GM12878 (cell line): ENCODE measurements at regions not wholly inside any gene's neighbourhood (a gene's known extent, or its start where the extent isn't known, plus 50 kb on each side); places are given as distances from the start of the nearest gene placed in this dataset.

Source experiments
- ATAC-seq: fragments of 200-7000 bp; cut with Tn5 transposase; 3 replicates; pipeline ENCODE4 v1.9.1; 2020; ENCODE audit warnings: mild to moderate bottlenecking, moderate library complexity
- BruUV-seq: library from RNA; stranded (reverse); fragments of 400-500 nt; replicated peaks from 2 replicates; lab custom pipeline; 2021; lab: Mats Ljungman, UMichigan
- CTCF ChIA-PET: fragments of 300-600 bp; sonication (Branson Sonifier 250); formaldehyde crosslinking; extraction: SDS; loops from one replicate; lab custom pipeline; 2021; ENCODE audit warnings: inconsistent platforms; lab: Yijun Ruan, JAX
- POLR2A ChIA-PET: fragments of 350-600 bp; formaldehyde crosslinking; extraction: SDS; loops from one replicate; lab custom pipeline; 2021; ENCODE audit warnings: inconsistent platforms; lab: Charles Lee
- RAD21 ChIA-PET: fragments of 300-600 bp; sonication (Branson Sonifier 250); formaldehyde crosslinking; loops from one replicate; lab custom pipeline; 2023; ENCODE audit warnings: antibody characterized with exemption; ENCODE audit not compliant: unreplicated experiment; lab: Charles Lee
- SMC1A ChIA-PET: fragments of 300-600 bp; sonication (Branson Sonifier 250); formaldehyde crosslinking; loops from one replicate; lab custom pipeline; 2023; ENCODE audit not compliant: unreplicated experiment, uncharacterized antibody; lab: Charles Lee
- DNase-seq: peaks from one replicate; pipeline ENCODE4 v3.0.0-alpha.2; 2011; ENCODE audit warnings: low read depth, low spot score
- FAIRE-seq: peaks from 3 replicates; lab custom pipeline; 2011; peaks lifted over from hg19 to GRCh38; lab: Jason Lieb, UNC
- H2AFZ ChIP-seq: 2 replicates; pipeline ENCODE4 v1.6.0; 2011; ENCODE audit warnings: low read depth, low read length, control low read depth; ENCODE audit not compliant: control insufficient read depth
- H3K27ac ChIP-seq: 2 replicates; pipeline ENCODE4 v1.5.1; 2011; ENCODE audit warnings: control low read depth; ENCODE audit not compliant: control insufficient read depth, insufficient read depth
- H3K27me3 ChIP-seq, 2 experiments: replicated peaks in 1 of 2; 2 replicates each; pipeline versions ENCODE4 v1.6.0 to v1.6.1; 2011; ENCODE audit warnings: low read length in 1 of 2; ENCODE audit not compliant: control insufficient read depth in 2 of 2, insufficient read depth in 2 of 2
- H3K36me3 ChIP-seq, 2 experiments: 2 replicates each; pipeline ENCODE4 v1.5.1; 2011; ENCODE audit warnings: low read length in 1 of 2; ENCODE audit not compliant: control insufficient read depth in 2 of 2, insufficient read depth in 2 of 2
- H3K4me1 ChIP-seq: 2 replicates; pipeline ENCODE4 v1.6.1; 2011; ENCODE audit warnings: mild to moderate bottlenecking, low read length, moderate library complexity, mixed read lengths; ENCODE audit not compliant: control insufficient read depth, insufficient read depth
- H3K4me2 ChIP-seq: 2 replicates; pipeline ENCODE4 v1.6.0; 2011; ENCODE audit warnings: control low read depth; ENCODE audit not compliant: control insufficient read depth, insufficient read depth
- H3K4me3 ChIP-seq: fragments of 200-600 bp; sonication (generic); 2 replicates; pipeline ENCODE4 v1.5.1; 2016
- H3K79me2 ChIP-seq: 2 replicates; pipeline ENCODE4 v1.6.0; 2011; ENCODE audit warnings: low read length; ENCODE audit not compliant: control insufficient read depth, insufficient read depth
- H3K9ac ChIP-seq: 2 replicates; pipeline ENCODE4 v1.8.0; 2011; ENCODE audit warnings: low read length, control low read depth, mixed read lengths; ENCODE audit not compliant: control insufficient read depth, insufficient read depth
- H3K9me3 ChIP-seq: replicated peaks from 3 replicates; pipeline ENCODE4 v1.5.1; 2011; ENCODE audit warnings: mild to moderate bottlenecking, low read length; ENCODE audit not compliant: control insufficient read depth, insufficient read depth
- H4K20me1 ChIP-seq: 2 replicates; pipeline ENCODE4 v1.6.0; 2011; ENCODE audit not compliant: control insufficient read depth, insufficient read depth
- HDGF ChIP-seq: fragments of 450-650 bp; IDR thresholded peaks from 2 replicates; pipeline ENCODE4 v1.6.1; 2016; ENCODE audit warnings: antibody characterized with exemption
- IKZF1 ChIP-seq: fragments of 450-650 bp; conservative IDR thresholded peaks from 2 replicates; pipeline ENCODE4 v1.6.1; 2017; ENCODE audit warnings: antibody characterized with exemption, mild to moderate bottlenecking
- MTA3 ChIP-seq: IDR thresholded peaks from 2 replicates; pipeline ENCODE4 v1.6.1; 2012; ENCODE audit warnings: low read length, inconsistent platforms, borderline replicate concordance
- MXI1 ChIP-seq: fragments of 150-350 bp; IDR thresholded peaks from 2 replicates; pipeline ENCODE4 v1.6.1; 2011; ENCODE audit warnings: low read depth, mild to moderate bottlenecking, inconsistent platforms, low read length, improper control_type of control experiment
- NFYB ChIP-seq: IDR thresholded peaks from 2 replicates; pipeline ENCODE4 v1.6.1; 2011; ENCODE audit warnings: low read depth, mild to moderate bottlenecking, low read length, improper control_type of control experiment, moderate library complexity; ENCODE audit not compliant: insufficient read depth
- SPI1 ChIP-seq: IDR thresholded peaks from 2 replicates; pipeline ENCODE4 v1.6.1; 2011; ENCODE audit warnings: low read depth, mild to moderate bottlenecking, low read length, moderate library complexity, borderline replicate concordance; ENCODE audit not compliant: insufficient read depth
- WGBS: methylation state at CpG from one replicate; pipeline ENCODE4 v1.1.6; 2016; ENCODE audit warnings: low lambda C conversion rate; ENCODE audit not compliant: insufficient replicate concordance, insufficient coverage; ENCODE audit errors: missing lambda C conversion rate; 5-methylcytosine and 5-hydroxymethylcytosine counted together
- in situ Hi-C: fragments of 300-500 bp; cut with MboI; formaldehyde crosslinking; loops from 9 replicates; pipeline ENCODE4 v1.14.3; 2018; ENCODE audit warnings: mixed read lengths
- intact Hi-C: fragments of 100-400 bp; cut with micrococcal nuclease; formaldehyde crosslinking; loops from one replicate; pipeline ENCODE4 v1.14.2; 2022; ENCODE audit not compliant: unreplicated experiment

- ChIA-PET POLR2A (no interaction called here), RAD21 (no interaction called here), CTCF (no interaction called here), SMC1A (interaction anchor here (0.7 kb wide), 1 partner anchor 29 kb away, joined by 3 read pairs; no protein-coding TSS in a partner anchor)
- no peak overlapping the region; the same call in 1 of the 2 replicates for H3K4me2 ChIP-seq
- H3K27me3 ChIP-seq: no peaks in the 10 kb centered on the region
- H3K36me3 ChIP-seq: no peaks in the 10 kb centered on the region
- FAIRE-seq (no peak), DNase-seq (no peak), ATAC-seq (peak; percentile 67)
- H3K27ac ChIP-seq: no peak overlapping the region
- H3K79me2 ChIP-seq: no peaks in the 10 kb centered on the region
- WGBS: 13% methylated on average over 3 of the region's 3 CpGs
- no peak overlapping the region for H3K9ac ChIP-seq
- intact Hi-C loops (no loop called here), in situ Hi-C loops (no loop called here)
- BruUV-seq: no TSS peak
- no peaks in the 10 kb centered on the region for H3K9me3 ChIP-seq
- 0 out of 2 replicates have a peak, but pooled peaks have one; percentile 28 for TF ChIP-seq IKZF1
- no peak for TF ChIP-seq HDGF
- TF ChIP-seq NFYB: no peak
- no peaks in the 10 kb centered on the region for H4K20me1 ChIP-seq
- H2AFZ ChIP-seq: no peak overlapping the region
- H3K4me3 ChIP-seq: no peak overlapping the region
- no peaks in the 10 kb centered on the region; the same call in 1 of the 2 replicates for H3K4me1 ChIP-seq
Measured at GRCh38 chr6:8686077-8686476, 250.7 kb upstream of the SLC35B3 start.

- Histone ChIP-seq H3K36me3 (no peaks in the 10 kb centered on the region), H3K4me2 (no peak overlapping the region), H4K20me1 (no peaks in the 10 kb centered on the region), H3K27ac (no peak overlapping the region), H3K27me3 (no peaks in the 10 kb centered on the region), H3K4me3 (no peak overlapping the region), H3K79me2 (no peaks in the 10 kb centered on the region), H3K9me3 (no peaks in the 10 kb centered on the region), H3K4me1 (no peaks in the 10 kb centered on the region; the same call in 1 of the 2 replicates), H2AFZ (no peak overlapping the region), H3K9ac (no peak overlapping the region)
- peak; percentile 67 for ATAC-seq
- FAIRE-seq: no peak
- ChIA-PET RAD21 (interaction anchor here (0.7 kb wide), 1 partner anchor 63 kb away, joined by 3 read pairs; no protein-coding TSS in a partner anchor), SMC1A (interaction anchor here (0.9 to 1.1 kb wide), 2 partner anchors 9 to 28 kb away, joined by 3 read pairs; no protein-coding TSS in a partner anchor), POLR2A (no interaction called here), CTCF (no interaction called here)
- 0% methylated on average over 1 of the region's 1 CpG for WGBS
- in situ Hi-C loops: no loop called here
- no TSS peak for BruUV-seq
- intact Hi-C loops: no loop called here
- TF ChIP-seq MXI1 (no peak), MTA3 (no peak), HDGF (no peak), SPI1 (peak; percentile 76)
- TF ChIP-seq, all 136 proteins: peak for 1
- no peak for DNase-seq
Measured at GRCh38 chr6:8683204-8683603, 247.9 kb upstream of the SLC35B3 start.
